GM18861 (cell line): ENCODE measurements at regions not wholly inside any gene's neighbourhood (a gene's known extent, or its start where the extent isn't known, plus 50 kb on each side); places are given as distances from the start of the nearest gene placed in this dataset.

Experiments
- ATAC-seq: cut with Tn5 transposase; IDR thresholded peaks from one replicate; pipeline ENCODE4 v1.9.1; 2021; ENCODE audit not compliant: unreplicated experiment

DNA sequence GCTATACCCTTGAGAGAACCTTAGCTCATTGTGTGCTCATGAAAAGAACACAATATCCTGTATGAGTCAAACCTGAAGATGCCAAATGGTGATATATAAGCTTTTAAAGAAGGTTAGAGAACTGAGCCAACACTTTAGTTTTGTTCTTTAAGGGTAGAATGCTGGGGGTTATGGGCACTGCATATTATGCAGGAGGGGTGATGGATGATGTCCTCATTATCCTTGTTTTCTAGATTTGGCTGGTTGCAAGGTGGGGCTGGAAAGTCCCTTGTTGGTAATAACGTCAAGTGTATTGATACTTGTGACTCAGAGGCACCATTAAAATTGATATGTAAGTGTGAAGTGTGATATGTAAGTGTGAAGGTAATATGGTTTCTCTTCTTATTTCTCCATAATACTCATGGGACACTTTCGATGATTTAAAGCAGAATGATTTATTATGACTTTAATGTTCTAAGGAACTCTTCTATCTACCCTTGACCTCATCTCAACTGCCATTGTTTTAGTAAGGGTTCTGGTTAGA, 113.7 kb upstream of the DTNBP1 start:
- peak; percentile 82 for ATAC-seq

DNA sequence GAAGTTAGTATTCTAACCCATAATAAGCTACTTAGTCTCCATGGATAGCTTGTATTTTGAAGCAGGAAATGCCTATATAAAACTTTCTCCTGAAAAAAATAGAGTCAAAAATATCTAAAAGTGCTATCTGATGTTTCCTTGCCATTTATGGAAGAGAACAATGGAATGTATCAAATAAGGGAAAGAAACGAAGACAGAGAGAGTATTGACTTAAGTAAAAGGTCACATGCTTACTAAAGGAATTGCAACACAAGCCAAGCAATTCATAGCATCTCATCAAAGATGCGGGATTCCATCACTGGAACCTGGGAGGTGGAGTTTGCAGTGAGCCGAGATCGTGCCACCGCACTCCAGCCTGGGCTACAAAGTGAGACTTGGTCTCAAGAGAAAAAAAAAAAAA, 112.9 kb upstream of the DTNBP1 start:
- ATAC-seq: no peak

DNA sequence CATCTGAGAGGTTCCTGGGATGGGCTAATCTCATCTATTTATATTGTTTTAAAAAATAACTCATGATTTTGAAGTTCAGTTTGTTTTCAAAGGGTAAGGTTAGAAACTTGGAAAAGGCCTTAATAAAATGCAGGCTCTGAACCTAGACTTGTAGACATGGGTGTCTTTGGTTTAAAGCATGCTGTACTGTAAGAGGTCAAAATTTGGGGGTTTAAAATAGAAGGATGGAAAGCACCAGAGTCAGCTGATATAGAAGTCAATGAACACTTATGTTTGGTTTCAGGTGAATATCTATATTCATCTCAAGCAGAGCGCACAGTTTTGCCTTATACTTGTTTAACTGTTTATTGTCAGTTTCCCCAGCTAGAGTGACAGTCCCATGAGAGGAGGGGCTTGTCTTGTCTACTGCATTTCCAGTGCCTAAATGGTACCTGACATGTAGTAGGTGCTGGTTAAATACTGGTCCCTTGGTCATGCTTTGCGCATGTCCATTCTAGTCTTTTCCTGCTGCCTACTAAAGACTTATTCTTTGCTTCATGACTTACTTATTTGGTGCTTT, 112.3 kb upstream of the DTNBP1 start:
- no peak for ATAC-seq

DNA sequence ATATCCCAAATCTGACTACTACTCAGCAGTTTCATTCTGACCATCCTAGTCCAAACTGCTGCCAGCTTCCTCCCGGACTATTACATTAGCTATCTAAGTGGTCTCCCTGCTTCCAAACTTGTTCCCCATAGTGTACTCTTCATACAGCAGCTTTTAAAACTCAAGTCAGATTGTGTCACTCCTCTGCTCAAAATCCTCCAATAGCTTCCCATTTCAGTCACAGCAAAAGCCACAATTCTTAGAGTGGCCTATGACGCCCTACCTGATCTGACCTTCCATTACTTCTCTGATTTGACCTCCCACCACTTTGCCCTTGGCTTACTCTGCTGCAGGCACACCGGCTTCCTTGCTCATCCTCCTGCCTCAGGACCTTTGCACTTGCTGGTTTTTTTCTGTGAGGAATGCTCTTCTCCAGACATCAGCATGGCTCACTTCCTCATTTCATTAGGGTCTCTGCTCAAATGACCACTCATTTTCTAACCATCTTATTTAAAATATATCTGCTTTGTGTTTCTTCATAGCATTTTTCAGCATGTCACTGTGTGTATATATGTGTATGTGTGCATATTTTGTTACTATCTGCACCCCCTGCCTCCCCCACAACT, 111.1 kb upstream of the DTNBP1 start:
- no peak for ATAC-seq

DNA sequence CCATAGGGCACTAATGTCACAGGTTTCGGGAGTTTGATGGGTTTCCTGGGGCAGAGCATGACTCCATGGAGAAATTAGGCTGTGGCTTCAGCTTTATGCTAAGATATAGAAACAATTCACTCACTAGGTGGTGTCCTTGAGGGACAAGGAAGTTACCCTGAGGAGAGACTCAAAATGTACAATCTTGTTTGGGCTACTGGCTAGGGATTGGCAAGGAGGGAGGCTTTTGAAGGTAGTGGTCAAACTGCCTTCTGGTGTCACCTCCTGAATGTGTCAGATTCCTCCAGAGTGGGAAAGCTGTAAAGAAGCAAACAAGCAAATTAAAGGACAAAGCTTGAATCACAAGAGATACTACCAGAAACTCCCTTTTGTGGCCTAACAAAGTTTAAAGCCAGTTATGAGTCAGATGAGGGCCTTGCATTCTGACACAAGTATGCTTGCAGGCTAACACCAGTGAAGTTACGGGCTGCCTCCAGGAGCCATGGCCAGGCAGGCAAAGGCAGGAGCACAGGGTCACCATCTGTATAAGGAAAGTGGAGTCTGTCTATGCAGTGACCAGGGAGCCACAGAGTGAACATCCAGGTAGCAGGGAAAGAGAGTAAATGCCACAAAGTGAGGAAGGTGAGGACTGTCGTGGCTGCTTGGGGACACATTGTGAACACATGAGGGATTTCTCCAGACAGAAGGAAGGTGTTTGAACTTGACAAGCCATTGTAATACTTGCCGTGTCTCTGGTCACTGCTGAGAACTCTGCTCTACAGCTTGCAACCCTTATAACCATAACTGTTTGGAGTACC, 107.7 kb upstream of the DTNBP1 start:
- ATAC-seq: peak; percentile 64

DNA sequence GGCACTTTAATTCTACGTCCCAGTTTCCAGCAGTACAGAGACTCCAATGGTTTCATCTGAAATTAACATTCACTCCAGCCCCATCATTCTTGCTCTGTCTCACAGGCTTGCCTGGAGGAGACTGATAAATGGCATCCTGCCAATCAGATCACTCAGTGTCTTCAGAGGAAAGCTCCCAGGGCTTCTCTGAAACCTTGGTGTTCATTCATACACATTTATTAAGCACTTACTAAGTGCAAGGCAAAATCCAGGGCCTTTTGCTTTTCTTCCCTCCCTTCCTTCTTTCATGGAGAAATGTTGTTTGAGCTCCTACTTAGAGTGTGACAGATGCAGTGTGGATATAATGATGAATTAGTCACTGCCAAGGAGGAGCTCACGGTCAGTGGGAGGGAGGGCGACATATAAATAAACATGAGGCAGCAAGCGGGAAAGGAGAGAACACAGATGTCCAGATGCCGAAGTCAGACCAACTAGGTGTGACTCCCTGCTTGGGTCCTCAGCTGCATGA, 106.7 kb upstream of the DTNBP1 start:
- no peak for ATAC-seq

DNA sequence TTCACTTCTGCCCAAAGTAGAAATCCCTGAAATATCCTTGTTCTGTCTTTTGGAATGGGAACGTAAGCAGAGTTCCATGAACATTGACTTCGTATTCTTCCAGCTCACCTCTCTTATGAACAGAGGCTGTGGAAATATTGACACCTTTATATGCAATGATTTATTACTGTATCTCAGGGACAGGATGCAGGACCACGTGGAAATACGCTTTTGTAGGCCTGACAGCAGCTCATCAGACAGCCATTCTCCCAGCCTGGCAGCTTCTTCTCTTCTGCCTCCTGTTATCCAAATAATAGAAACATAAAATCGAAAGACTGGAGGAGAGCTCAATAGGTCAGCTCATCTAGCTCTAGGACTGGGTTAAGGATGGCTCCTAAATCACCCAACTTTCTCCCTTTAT, 106.2 kb upstream of the DTNBP1 start:
- no peak for ATAC-seq

DNA sequence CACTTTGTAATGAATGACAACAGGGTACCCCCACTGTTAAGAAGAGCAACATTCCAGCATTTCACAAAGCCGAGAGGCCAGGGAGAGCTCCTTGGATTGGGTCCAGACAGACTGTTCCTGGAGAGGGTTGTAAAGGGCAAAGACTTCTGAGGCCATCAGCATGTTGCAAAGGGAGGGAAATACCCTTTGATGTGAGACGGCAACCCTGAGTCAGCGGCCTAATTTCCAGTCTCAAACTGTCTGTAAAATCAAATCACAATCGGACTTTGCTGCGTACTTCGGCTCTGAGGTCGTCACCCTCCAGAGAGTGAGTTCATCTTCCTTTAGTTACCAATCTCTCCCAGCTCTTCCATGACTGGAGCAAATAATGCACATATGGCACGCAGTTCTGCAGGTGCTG, 101.0 kb upstream of the DTNBP1 start:
- ATAC-seq: no peak

DNA sequence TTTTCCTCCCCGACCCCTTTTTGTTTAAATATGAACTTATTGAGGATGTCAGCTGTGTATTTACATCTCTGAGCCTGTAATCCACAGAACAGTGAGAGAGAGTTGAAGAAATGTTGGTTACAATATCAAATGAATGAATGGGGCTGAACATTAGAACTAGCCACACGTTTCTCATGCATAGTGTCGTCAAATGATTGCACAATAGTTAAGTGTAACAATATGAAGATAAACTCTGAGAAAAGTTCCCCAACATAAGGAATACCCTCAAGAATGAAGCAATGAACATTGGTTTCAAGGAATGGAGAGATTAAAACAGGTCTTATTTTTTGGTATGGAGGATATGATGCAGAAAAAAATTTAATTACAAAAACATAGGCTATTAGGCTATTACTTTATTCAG, 100.5 kb upstream of the DTNBP1 start:
- ATAC-seq: no peak

DNA sequence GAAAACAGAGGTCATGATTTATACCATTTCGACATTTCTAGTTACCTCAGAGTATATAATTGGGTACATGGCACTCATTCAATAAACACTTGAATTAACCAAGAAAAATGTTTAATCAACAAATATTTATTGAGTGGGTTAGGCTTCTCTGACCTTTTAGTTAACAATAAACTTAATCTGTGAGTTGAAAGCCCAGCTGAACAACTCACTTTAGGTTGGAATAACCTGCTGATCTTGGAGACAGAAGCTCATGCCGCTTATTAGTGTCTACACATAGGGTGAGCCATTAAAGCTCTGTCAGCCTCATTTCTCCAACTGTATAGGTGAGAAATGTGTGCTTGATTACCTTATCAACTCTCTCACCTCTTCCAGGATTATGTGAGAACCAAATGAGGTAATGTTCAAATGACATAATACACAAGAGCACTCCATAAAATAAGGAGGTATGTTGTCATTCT, 98.2 kb upstream of the DTNBP1 start:
- ATAC-seq: no peak

DNA sequence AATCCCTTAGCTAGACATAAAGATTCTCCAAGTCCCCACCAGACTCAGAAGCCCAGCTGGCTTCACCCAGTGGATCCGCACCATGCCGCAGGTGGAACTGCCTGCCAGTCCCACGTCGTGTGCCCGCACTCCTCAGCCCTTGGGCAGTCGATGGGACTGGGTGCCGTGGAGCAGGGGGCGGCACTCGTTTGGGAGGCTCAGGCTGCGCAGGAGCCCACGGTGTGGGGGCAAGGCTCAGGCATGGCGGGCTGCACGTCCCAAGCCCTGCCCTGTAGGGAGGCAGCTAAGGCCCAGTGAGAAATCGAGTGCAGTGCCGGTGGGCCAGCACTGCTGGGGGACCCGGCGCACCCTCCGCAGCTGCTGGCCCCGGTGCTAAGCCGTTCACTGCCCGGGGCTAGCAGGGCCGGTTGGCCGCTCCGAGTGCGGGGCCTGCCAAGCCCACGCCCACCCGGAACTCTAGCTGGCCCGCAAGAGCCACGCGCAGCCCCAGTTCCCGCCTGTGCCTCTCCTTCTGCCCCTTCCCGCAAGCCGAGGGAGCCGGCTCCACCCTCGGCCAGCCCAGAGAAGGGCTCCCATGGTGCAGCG, 95.9 kb upstream of the DTNBP1 start:
- ATAC-seq: no peak

DNA sequence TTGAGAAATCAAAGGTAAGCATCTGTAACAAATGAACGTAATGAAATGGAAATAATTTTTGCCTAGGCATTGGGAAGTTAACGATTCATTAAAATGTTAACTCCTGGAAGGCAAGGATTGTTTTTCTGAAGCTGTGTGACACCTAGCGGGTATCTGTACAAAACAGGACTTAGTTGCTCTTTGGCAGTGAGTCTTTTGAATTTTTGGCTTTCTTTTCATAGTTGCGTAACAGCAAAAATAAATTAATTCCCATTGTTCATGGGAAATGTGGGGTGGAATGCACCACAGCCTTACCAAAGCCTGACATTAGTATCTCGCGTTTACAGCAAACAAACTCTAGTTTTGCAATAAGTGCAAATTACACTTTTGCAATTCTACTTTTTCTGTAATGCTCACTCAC, 92.7 kb upstream of the DTNBP1 start:
- ATAC-seq: no peak

DNA sequence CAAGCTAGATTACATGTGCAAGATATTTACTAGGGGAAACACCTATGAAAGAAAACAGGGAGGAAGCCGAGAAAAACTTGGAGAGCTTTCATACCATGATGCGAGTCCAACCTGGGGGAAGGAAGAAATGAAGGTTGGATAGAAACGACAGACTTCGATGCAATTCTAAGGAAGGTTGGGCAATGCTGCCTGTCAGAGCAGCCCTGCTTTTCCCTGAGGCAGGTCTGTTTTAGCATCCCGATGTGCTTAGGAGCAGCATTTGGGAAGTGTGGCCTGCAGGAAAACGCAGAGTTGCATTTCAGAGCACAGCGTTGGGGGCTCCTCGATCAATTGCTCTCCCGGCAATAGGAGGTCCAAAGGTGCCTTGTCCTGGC, 91.9 kb upstream of the DTNBP1 start:
- no peak for ATAC-seq

DNA sequence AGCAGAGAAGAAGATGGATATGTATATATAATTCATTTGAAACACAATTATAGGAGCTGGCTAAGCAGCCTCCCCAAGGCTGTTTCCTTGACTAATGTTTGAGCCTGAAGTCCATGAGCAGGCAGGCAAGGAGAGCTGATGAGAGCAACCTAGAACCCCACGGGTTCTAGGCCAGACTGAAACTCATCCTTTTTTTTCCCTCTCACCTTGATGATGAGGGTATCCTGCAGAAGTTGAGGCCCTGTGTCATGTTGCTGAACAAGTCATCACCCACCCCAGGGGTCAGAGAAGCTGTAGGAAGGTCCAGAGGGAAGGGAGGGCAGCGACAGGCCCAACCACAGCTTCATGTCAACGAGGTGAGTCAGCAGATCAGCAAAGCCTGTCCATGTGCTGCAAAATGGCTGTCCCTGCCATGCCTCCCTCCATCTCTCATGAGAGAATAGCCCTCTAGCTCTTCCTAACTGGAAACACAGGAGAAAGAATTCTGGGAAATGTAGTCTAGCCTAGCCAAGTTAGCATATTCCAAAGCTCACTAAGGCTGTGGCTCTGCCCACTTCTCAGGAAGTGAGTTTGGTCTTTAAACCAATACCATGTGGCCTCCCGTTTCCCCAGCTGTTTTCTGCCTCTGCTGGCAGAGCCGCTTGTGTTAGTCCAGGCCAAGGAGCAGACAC, 91.3 kb upstream of the DTNBP1 start:
- no peak for ATAC-seq

DNA sequence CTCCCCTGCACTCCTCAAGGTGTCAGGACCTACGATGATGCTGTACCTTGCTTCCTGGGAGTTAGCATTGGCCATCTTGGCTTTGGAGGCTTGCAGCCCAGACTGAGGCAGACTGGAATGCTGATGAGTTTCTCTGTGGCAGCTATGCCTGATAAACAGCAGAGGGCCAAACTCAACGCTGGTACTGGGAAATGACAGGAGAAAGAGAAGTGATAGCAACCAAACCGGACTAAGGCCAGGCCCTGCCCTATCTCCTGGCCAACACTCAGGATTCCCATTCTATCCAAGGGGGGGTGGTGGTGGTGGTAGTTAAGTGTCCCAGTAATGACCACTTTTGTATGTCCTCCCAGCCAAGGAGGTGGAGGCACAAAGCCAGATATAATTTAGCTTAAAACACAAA, 90.0 kb upstream of the DTNBP1 start:
- ATAC-seq: no peak

DNA sequence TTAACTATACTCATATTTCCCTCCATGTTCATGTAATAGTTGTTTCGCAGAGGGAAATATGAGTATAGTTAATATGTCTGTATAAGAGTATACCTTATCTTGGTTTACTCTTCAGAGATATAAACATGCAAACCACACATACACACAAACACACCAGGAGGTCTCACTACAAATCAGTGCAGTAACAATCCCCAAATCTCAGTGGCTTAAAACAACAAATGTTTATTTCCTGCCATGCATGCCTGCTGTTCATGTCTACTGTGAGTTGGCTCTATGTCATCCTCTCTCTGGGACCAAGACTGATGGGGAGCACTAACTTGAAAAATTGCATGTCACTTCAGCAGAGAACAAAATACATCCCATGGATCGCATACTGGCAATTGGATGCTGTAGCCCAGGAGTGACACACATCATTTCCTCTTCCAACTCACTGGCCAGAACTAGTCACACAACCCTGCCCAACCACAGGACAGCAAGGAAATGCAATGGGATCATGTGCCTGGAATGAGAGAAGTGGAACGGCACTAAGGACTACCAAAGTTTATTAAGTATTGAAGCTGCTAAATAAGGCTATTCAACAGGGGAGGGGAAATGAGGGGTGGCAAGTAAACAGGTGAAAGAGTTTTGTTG, 89.0 kb upstream of the DTNBP1 start:
- no peak for ATAC-seq

DNA sequence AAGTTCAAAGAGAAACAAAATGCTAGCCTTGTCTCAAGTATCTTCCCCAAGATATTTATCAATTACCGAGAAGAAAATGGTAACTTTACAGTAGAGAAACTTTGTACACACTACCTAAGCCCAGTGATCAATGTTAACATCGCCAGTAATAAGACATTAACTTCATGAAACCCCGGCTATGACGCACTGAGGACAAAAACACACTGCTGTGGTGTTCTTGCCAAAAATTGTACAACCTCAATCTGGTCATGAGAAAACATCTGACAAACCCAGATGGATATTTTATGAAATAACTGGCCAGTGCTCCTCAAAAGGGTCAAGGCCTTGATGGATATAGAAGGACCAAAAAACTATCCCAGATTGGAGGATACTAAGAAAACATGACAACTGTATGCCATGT, 85.5 kb upstream of the DTNBP1 start:
- no peak for ATAC-seq

DNA sequence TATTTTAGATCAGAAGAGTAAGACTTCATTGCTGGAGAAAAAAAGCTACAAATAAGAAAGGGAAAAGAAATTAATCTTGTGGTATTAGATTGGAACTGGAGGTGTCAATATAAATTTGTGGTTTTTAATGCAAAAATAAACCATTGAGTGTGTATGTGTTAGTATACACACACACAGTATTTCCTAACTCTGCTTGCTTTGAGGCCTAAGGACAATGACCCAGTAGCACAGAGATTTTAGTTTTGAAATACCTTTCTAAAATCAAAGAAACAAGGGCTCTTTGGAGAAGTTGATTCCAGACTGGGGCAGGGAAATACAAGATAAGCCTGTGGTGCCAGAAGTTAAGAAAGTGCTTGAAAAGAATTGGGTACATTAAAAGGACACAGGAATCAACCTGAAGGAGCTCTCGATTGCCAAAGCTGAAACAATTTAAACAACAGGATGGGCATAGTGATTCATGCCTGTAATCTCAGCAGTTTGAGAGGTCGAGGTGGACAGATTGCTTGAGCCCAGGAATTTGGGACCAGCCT, 84.6 kb upstream of the DTNBP1 start:
- no peak for ATAC-seq

DNA sequence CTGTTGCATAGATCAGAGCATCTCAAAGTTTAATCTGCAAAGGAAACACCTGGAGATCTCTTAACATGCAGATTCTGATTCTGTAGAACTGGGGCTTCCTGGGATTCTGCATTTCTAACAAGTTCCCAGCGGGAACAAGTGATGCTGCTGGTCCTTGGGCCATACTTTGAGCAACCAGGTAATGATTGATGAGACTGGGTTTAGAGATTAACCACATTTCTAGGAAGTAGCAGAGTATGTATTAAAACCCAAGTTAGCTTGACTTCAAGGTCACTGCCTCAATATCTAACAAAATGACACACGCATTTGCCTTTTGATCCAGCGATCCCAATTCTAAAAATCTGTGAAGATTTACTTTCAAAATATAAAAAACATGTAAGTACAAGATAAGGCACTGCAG, 83.0 kb upstream of the DTNBP1 start:
- no peak for ATAC-seq

DNA sequence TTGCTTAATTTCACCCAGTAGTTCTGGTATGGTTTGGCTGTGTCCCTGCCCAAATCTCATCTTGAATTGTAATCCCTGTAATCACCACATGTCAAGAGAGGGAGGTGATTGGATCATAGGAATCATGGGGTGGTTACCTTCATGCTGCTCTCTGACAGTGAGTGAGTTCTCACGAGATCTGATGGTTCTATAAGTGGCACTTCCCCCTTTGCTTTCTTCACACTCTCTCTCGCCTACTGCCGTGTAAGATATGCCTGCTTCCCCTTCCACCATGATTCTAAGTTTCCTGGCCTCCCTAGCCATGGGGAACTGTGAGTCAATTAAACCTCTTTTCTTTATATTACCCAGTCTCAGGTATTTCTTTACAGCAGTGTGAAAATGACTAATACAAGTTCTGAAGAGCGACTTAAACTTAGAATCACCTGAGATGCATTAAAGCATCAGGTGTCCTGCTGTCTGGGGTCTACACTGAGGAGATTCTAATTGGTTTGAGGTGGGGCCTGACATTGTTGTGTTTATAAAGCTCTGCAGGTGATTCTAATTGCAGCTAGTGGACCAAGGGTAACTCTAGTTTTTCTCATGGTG, 82.1 kb upstream of the DTNBP1 start:
- no peak for ATAC-seq
